ENCODE measurements at regions not wholly inside any gene's neighbourhood (a gene's known extent, or its start where the extent isn't known, plus 50 kb on each side); places are given as distances from the start of the nearest gene placed in this dataset.

DNA sequence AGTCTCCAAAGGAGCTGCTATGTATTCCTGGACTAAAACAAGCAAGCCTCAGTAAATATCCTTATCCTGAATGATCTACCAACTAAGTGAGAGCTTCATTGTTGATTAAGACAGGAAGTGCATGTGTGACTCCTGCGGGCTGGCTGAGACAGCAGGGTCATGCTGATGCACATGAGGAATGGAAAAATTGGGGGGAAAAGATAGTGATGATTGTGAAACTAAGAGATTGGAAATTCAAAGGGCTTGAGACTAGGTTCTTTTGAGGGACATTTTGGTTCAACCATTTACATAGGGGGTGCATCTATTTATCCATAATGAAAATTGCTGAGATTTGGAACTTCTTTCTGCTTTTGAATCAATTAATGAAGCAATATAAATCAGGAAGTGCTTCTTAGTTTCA lies 61.1 kb upstream of the C1QTNF7 start:
- 33% methylated on average over 1 of the region's 1 CpG for WGBS (ENCODE audit: low lambda C conversion rate, missing lambda C conversion rate)
- TF ChIP-seq EZH2phosphoT487 (IDR thresholded peaks at IDR 0.05; ENCODE audit: low read depth, severe bottlenecking, unreplicated experiment) (no peak), EZH2 (IDR thresholded peaks at IDR 0.05; ENCODE audit: borderline replicate concordance) (no peak)
- TF ChIP-seq, protein P1, sequence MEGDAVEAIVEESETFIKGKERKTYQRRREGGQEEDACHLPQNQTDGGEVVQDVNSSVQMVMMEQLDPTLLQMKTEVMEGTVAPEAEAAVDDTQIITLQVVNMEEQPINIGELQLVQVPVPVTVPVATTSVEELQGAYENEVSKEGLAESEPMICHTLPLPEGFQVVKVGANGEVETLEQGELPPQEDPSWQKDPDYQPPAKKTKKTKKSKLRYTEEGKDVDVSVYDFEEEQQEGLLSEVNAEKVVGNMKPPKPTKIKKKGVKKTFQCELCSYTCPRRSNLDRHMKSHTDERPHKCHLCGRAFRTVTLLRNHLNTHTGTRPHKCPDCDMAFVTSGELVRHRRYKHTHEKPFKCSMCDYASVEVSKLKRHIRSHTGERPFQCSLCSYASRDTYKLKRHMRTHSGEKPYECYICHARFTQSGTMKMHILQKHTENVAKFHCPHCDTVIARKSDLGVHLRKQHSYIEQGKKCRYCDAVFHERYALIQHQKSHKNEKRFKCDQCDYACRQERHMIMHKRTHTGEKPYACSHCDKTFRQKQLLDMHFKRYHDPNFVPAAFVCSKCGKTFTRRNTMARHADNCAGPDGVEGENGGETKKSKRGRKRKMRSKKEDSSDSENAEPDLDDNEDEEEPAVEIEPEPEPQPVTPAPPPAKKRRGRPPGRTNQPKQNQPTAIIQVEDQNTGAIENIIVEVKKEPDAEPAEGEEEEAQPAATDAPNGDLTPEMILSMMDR (IDR thresholded peaks at IDR 0.05; ENCODE audit: poor library complexity) = no peak

DNA sequence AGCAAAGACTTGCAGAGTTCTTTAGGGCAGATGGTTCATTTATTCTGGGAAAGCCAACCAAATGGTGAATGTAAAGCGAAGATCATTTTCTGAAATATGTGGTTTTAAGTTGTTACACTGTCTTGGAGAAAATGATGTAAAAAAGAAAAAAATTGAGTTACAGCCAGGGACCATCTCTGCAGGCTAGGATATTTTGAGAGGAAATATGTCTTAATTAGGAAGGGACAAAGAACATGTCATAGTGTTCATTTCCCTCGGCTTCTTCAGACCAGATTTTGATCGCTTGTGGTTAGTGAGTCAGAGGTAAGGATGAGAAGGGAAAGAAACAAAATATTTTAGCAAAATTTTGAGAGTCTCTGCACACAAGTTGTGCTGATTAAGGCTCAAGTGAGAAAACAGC lies 59.0 kb upstream of the C1QTNF7 start:
- Histone ChIP-seq H3K9me2 (replicated peaks; ENCODE audit: insufficient read depth) (no peaks in the 10 kb centered on the region), H3K4me1 (ENCODE audit: insufficient read depth) (no peaks in the 10 kb centered on the region), H3K36me3 (replicated peaks; ENCODE audit: insufficient read depth, low read depth) (no peaks in the 10 kb centered on the region), H2AFZ (no peak overlapping the region), H3K27me3 (no peaks in the 10 kb centered on the region), H3K79me2 (no peaks in the 10 kb centered on the region), H3K4me3 (no peak overlapping the region), H3K4me2 (no peak overlapping the region), H3K27ac (no peak overlapping the region), H4K20me1 (ENCODE audit: insufficient read depth, poor library complexity, severe bottlenecking) (no peaks in the 10 kb centered on the region), H3K9me3 (ENCODE audit: low read depth) (no peaks in the 10 kb centered on the region)
- TF ChIP-seq EZH2 (IDR thresholded peaks at IDR 0.05; ENCODE audit: borderline replicate concordance) = no peak
- TF ChIP-seq, protein P1 (IDR thresholded peaks at IDR 0.05; ENCODE audit: poor library complexity) = no peak
- no peak for TF ChIP-seq EZH2phosphoT487 (IDR thresholded peaks at IDR 0.05; ENCODE audit: low read depth, severe bottlenecking, unreplicated experiment)
- no peak for DNase-seq (ENCODE audit: low spot score)
- 76% methylated on average over 3 of the region's 3 CpGs for WGBS (ENCODE audit: low lambda C conversion rate, missing lambda C conversion rate)

More for the DNA sequence above, 61.1 kb upstream of the C1QTNF7 start:
- no peaks in the 10 kb centered on the region for H3K27me3 ChIP-seq
- H3K4me3 ChIP-seq = no peak overlapping the region
- H3K9me2 ChIP-seq (replicated peaks; ENCODE audit: insufficient read depth) = no peaks in the 10 kb centered on the region
- no peak overlapping the region for H3K4me2 ChIP-seq
- no peaks in the 10 kb centered on the region for H3K4me1 ChIP-seq (ENCODE audit: insufficient read depth)
- no peak overlapping the region for H2AFZ ChIP-seq
- no peaks in the 10 kb centered on the region for H3K79me2 ChIP-seq
- no peak for DNase-seq (ENCODE audit: low spot score)
- H4K20me1 ChIP-seq (ENCODE audit: insufficient read depth, poor library complexity, severe bottlenecking) = no peaks in the 10 kb centered on the region
- H3K27ac ChIP-seq = no peak overlapping the region
- H3K9me3 ChIP-seq (ENCODE audit: low read depth) = no peaks in the 10 kb centered on the region
- no peaks in the 10 kb centered on the region for H3K36me3 ChIP-seq (replicated peaks; ENCODE audit: insufficient read depth, low read depth)

DNA sequence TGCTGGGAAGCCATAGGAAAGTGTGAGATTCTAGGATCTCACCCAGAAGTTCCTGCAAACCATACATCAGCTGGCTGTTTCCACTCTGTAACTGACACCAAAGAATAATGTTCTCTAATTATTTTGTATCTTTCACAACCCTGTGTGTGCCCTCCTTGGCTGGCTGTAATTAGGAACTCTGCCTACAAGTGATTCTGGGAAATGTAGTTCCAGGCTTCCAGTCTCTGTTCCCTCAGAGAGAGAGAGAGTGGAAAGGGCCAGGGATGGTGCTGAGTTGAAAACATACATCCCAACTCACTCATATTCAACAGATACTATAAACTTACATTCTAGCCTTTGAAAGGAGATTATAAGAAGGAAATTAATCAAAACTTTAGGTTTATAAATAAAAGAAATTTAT lies 57.5 kb upstream of the C1QTNF7 start:
- H3K79me2 ChIP-seq = no peaks in the 10 kb centered on the region
- no peak overlapping the region for H3K27ac ChIP-seq
- no peaks in the 10 kb centered on the region for H3K4me1 ChIP-seq (ENCODE audit: insufficient read depth)
- H4K20me1 ChIP-seq (ENCODE audit: insufficient read depth, poor library complexity, severe bottlenecking) = no peaks in the 10 kb centered on the region
- DNase-seq (ENCODE audit: low spot score) = no peak
- TF ChIP-seq, protein P1 (IDR thresholded peaks at IDR 0.05; ENCODE audit: poor library complexity) = no peak
- TF ChIP-seq EZH2phosphoT487 (IDR thresholded peaks at IDR 0.05; ENCODE audit: low read depth, severe bottlenecking, unreplicated experiment) = no peak
- TF ChIP-seq EZH2 (IDR thresholded peaks at IDR 0.05; ENCODE audit: borderline replicate concordance) = no peak
- no peaks in the 10 kb centered on the region for H3K27me3 ChIP-seq
- H3K9me2 ChIP-seq (replicated peaks; ENCODE audit: insufficient read depth) = no peaks in the 10 kb centered on the region
- H3K9me3 ChIP-seq (ENCODE audit: low read depth) = no peaks in the 10 kb centered on the region
- H2AFZ ChIP-seq = no peak overlapping the region
- no peak overlapping the region for H3K4me3 ChIP-seq
- H3K36me3 ChIP-seq (replicated peaks; ENCODE audit: insufficient read depth, low read depth) = no peaks in the 10 kb centered on the region
- no peak overlapping the region for H3K4me2 ChIP-seq

DNA sequence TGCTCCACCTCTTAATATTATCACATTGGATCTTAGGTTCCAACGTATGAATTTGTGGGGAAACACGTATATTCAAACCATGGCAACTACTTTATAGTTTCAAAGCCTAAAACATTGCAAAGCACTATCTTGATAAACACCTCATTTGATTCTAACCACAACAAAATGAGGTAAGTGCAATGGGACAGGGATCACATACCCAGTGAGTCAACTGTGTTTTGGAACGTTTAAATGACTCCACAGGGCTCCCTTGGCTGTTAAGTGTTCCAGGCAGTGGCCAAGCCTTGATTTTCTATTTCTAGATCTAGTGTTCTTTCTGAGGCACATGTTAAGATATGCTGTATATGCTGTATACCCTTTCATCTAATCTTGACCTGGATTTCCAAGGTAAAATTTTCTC lies 54.5 kb upstream of the C1QTNF7 start:
- no peak overlapping the region for H3K4me3 ChIP-seq
- WGBS (ENCODE audit: low lambda C conversion rate, missing lambda C conversion rate) = 94% methylated on average over 3 of the region's 3 CpGs
- no peaks in the 10 kb centered on the region for H3K4me1 ChIP-seq (ENCODE audit: insufficient read depth)
- H3K27ac ChIP-seq = no peak overlapping the region
- H3K9me3 ChIP-seq (ENCODE audit: low read depth) = no peaks in the 10 kb centered on the region
- no peaks in the 10 kb centered on the region for H4K20me1 ChIP-seq (ENCODE audit: insufficient read depth, poor library complexity, severe bottlenecking)
- H2AFZ ChIP-seq = no peak overlapping the region
- H3K9me2 ChIP-seq (replicated peaks; ENCODE audit: insufficient read depth) = no peaks in the 10 kb centered on the region
- TF ChIP-seq EZH2phosphoT487 (IDR thresholded peaks at IDR 0.05; ENCODE audit: low read depth, severe bottlenecking, unreplicated experiment) (no peak), EZH2 (IDR thresholded peaks at IDR 0.05; ENCODE audit: borderline replicate concordance) (no peak)
- TF ChIP-seq, protein P1 (IDR thresholded peaks at IDR 0.05; ENCODE audit: poor library complexity) = no peak
- DNase-seq (ENCODE audit: low spot score) = no peak
- no peak overlapping the region for H3K4me2 ChIP-seq
- H3K79me2 ChIP-seq = no peaks in the 10 kb centered on the region
- no peaks in the 10 kb centered on the region for H3K36me3 ChIP-seq (replicated peaks; ENCODE audit: insufficient read depth, low read depth)
- no peaks in the 10 kb centered on the region for H3K27me3 ChIP-seq
